ENCODE measurements at regions not wholly inside any gene's neighbourhood (a gene's known extent, or its start where the extent isn't known, plus 50 kb on each side); places are given as distances from the start of the nearest gene placed in this dataset.

DNA sequence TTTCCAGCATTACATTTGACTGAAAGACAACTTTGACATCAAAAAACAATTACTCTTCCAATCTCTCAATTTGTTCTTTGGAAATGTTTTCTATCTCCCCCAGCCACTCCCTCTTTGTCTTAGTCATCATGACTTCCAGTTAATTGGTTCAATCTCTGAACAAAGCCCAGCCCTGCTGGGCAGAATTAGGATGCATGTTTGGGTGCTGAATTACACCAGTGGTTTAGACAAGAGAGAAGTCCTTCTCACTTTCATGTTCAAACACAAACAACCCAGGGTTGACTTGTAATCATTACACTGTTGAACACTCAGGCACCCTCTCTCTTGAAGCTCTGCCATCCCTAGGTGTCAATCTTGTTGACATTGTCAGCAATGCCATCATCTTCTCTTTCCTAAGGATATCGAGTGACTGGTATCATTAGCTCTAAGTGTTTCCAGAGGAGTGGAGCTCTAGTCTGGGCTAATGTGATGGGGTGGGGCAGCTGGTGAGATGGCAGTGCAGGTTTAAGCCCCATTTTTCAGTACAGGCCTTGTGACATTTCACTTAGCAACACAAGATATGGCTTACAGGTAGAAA is 90.8 kb upstream of the MEIS1 start:
- no peak overlapping the region for H2BK15ac ChIP-seq (ENCODE audit: low read depth, low read length)
- ChIA-PET CTCF (no interaction called here), POLR2A (ENCODE audit: unreplicated experiment) (no interaction called here)
- no peaks in the 10 kb centered on the region for H3K36me3 ChIP-seq (ENCODE audit: control insufficient read depth, insufficient read depth, low read length)
- H4K8ac ChIP-seq (ENCODE audit: low read depth in 2 of 2, low read length in 2 of 2): no peak overlapping the region
- no peak overlapping the region for H3K4ac ChIP-seq (ENCODE audit: low read depth, low read length)
- no peak for ATAC-seq (ENCODE audit: low read depth)
- H3K56ac ChIP-seq (ENCODE audit: extremely low read depth, insufficient read depth, low read length): no peak overlapping the region
- no peak overlapping the region for H3K18ac ChIP-seq (ENCODE audit: low read depth, low read length)
- no peaks in the 10 kb centered on the region for H3K4me1 ChIP-seq (ENCODE audit: control insufficient read depth, insufficient read depth, low read length)
- H4K91ac ChIP-seq (ENCODE audit: insufficient read depth, low read depth, low read length): no peak overlapping the region
- TF ChIP-seq, protein P1, sequence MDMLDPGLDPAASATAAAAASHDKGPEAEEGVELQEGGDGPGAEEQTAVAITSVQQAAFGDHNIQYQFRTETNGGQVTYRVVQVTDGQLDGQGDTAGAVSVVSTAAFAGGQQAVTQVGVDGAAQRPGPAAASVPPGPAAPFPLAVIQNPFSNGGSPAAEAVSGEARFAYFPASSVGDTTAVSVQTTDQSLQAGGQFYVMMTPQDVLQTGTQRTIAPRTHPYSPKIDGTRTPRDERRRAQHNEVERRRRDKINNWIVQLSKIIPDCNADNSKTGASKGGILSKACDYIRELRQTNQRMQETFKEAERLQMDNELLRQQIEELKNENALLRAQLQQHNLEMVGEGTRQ (IDR thresholded peaks at IDR 0.05; ENCODE audit: low read depth, low read length): no peak
- no peak for TF ChIP-seq CHD1 (IDR thresholded peaks at IDR 0.05; ENCODE audit: low read depth, low read length)
- TF ChIP-seq RCOR1 (IDR thresholded peaks at IDR 0.05; ENCODE audit: insufficient replicate concordance, low read length): no peak
- TF ChIP-seq MAZ (IDR thresholded peaks at IDR 0.05; ENCODE audit: borderline replicate concordance, low read depth, low read length): no peak
- no peak for TF ChIP-seq BHLHE40 (IDR thresholded peaks at IDR 0.05; ENCODE audit: low read depth, low read length)
- TF ChIP-seq NFE2L2 (IDR thresholded peaks at IDR 0.05; ENCODE audit: low read depth, low read length): no peak
- no peak for TF ChIP-seq MAFK (IDR thresholded peaks at IDR 0.05; ENCODE audit: low read depth, low read length)
- no peaks in the 10 kb centered on the region for H4K20me1 ChIP-seq (ENCODE audit: insufficient read depth, low read length)
- no peak overlapping the region for H3K4me3 ChIP-seq (ENCODE audit: insufficient read depth, low read depth, low read length)
- no peak overlapping the region for H2BK120ac ChIP-seq (ENCODE audit: low read depth, low read length)
- no TSS peak for BruUV-seq (replicated peaks)
- intact Hi-C loops (cut with micrococcal nuclease): no loop called here
- H3K27me3 ChIP-seq (ENCODE audit: control insufficient read depth, insufficient read depth, low read length): peaks cover 1% of the 10 kb centered on the region; the same call in 1 of the 2 replicates
- WGBS, 2 experiments (ENCODE audit: extremely low coverage in 2 of 2, insufficient read length in 1 of 2): no CpG with 5 or more reads among the region's 1 CpG
- dilution Hi-C loops (cut with HindIII; ENCODE audit: low sequenced_read_pairs, unreplicated experiment): no loop called here
- H2AFZ ChIP-seq (replicated peaks; ENCODE audit: low read length, poor library complexity): no peak overlapping the region
- H3K9me3 ChIP-seq (ENCODE audit: control insufficient read depth, insufficient read depth, low read length): no peaks in the 10 kb centered on the region
- no peak overlapping the region for H3K27ac ChIP-seq (ENCODE audit: insufficient read depth, low read length)
- no peak for DNase-seq
- no peak overlapping the region for H2BK5ac ChIP-seq (ENCODE audit: low read depth, low read length, poor library complexity, severe bottlenecking)
- H3K23ac ChIP-seq (ENCODE audit: low read depth, low read length): no peak overlapping the region
- H3K9ac ChIP-seq (ENCODE audit: low read depth, low read length): no peak overlapping the region
- no peaks in the 10 kb centered on the region for H3K79me1 ChIP-seq (ENCODE audit: low read depth in 1 of 2, low read length in 2 of 2)
- no peak overlapping the region for H2AK5ac ChIP-seq (ENCODE audit: low read depth, low read length)
- no peak overlapping the region for H3K14ac ChIP-seq (replicated peaks; ENCODE audit: low read depth, low read length)
- H4K5ac ChIP-seq (ENCODE audit: low read depth, low read length): no peak overlapping the region
- H2AK9ac ChIP-seq (replicated peaks; ENCODE audit: low read depth, low read length, poor library complexity): no peak overlapping the region
- H2BK20ac ChIP-seq (ENCODE audit: low read depth, low read length): no peak overlapping the region
- no peaks in the 10 kb centered on the region for H3K9me1 ChIP-seq (ENCODE audit: insufficient read depth, low read length)
- H3K4me2 ChIP-seq (ENCODE audit: low read depth, low read length): no peak overlapping the region
- in situ Hi-C loops (cut with MboI; ENCODE audit: low sequenced_read_pairs): no loop called here

All from IMR-90 (cell line).